PC-3 (cell line): ENCODE measurements at regions not wholly inside any gene's neighbourhood (a gene's known extent, or its start where the extent isn't known, plus 50 kb on each side); places are given as distances from the start of the nearest gene placed in this dataset.

Source experiments
- EZH2 ChIP-seq: fragments of 300-600 bp; sonication (generic); IDR thresholded peaks from one replicate; pipeline ENCODE4 v1.6.1; 2017; ENCODE audit warnings: antibody characterized with exemption, mild to moderate bottlenecking, low read length; ENCODE audit not compliant: unreplicated experiment
- TF ChIP-seq, protein P1 (sequence below): fragments of 300-600 bp; sonication (generic); conservative IDR thresholded peaks from 2 replicates; pipeline ENCODE4 v1.5.1; 2017; ENCODE audit warnings: antibody characterized with exemption, low read depth, mild to moderate bottlenecking, low read length

DNA sequence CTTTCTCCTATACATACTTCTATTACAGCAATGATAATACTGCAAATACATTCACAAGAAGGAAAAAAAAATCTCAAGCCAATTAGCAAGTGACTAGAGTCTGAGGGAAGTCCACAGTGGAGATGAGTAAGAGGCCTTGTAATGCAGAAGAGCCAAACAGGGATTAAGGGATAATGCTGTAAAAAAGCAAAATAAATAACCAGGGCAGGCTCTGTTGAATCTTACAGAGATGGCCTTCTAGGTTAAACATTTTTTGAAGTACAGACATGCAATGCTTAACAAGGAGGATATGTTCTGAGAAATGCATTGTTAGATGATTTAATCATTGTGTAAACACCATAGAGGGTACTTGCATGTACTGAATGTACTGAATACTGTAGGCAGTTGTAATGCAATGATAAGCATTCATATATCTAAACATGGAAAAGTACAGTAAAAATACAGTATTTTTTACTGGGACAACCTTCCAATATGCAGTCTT is 122.1 kb upstream of the RMDN2 start:
- TF ChIP-seq, protein P1, sequence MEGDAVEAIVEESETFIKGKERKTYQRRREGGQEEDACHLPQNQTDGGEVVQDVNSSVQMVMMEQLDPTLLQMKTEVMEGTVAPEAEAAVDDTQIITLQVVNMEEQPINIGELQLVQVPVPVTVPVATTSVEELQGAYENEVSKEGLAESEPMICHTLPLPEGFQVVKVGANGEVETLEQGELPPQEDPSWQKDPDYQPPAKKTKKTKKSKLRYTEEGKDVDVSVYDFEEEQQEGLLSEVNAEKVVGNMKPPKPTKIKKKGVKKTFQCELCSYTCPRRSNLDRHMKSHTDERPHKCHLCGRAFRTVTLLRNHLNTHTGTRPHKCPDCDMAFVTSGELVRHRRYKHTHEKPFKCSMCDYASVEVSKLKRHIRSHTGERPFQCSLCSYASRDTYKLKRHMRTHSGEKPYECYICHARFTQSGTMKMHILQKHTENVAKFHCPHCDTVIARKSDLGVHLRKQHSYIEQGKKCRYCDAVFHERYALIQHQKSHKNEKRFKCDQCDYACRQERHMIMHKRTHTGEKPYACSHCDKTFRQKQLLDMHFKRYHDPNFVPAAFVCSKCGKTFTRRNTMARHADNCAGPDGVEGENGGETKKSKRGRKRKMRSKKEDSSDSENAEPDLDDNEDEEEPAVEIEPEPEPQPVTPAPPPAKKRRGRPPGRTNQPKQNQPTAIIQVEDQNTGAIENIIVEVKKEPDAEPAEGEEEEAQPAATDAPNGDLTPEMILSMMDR: no peak
- no peak for TF ChIP-seq EZH2
